Panc1 (cell line): ENCODE measurements at regions not wholly inside any gene's neighbourhood (a gene's known extent, or its start where the extent isn't known, plus 50 kb on each side); places are given as distances from the start of the nearest gene placed in this dataset.

Experiments
- ATAC-seq: fragments of 200-7000 bp; cut with Tn5 transposase; 2 replicates; pipeline ENCODE4 v1.9.1; 2020; ENCODE audit warnings: mild to moderate bottlenecking, moderate library complexity
- BruUV-seq: library from RNA; stranded (reverse); fragments of 400-500 nt; replicated peaks from 2 replicates; lab custom pipeline; 2021; lab: Mats Ljungman, UMichigan
- CTCF ChIA-PET: fragments of 300-600 bp; sonication (Branson Sonifier 250); formaldehyde crosslinking; loops from one replicate; lab custom pipeline; 2022; ENCODE audit warnings: antibody characterized with exemption; lab: Charles Lee
- POLR2A ChIA-PET: fragments of 300-600 bp; sonication (Branson Sonifier 250); formaldehyde crosslinking; loops from one replicate; lab custom pipeline; 2022; ENCODE audit warnings: antibody characterized with exemption; lab: Charles Lee
- DNase-seq: peaks from one replicate; pipeline ENCODE4 v3.0.0-alpha.2; 2010; ENCODE audit warnings: low read depth, low spot score
- H3K27ac ChIP-seq: 2 replicates; pipeline ENCODE4 v1.5.1; 2011; ENCODE audit warnings: mild to moderate bottlenecking, low read length, inconsistent platforms
- H3K27me3 ChIP-seq: fragments of 200-500 bp; sonication (Bioruptor generic); 2 replicates; pipeline ENCODE4 v1.6.0; 2014; ENCODE audit warnings: low read length, inconsistent platforms; ENCODE audit not compliant: control insufficient read depth, insufficient read depth
- H3K36me3 ChIP-seq: fragments of 200-500 bp; sonication (Bioruptor generic); 2 replicates; pipeline ENCODE4 v1.5.1; 2014; ENCODE audit warnings: inconsistent platforms, mild to moderate bottlenecking, low read length, moderate library complexity; ENCODE audit not compliant: control insufficient read depth, insufficient read depth
- H3K4me1 ChIP-seq: 2 replicates; pipeline ENCODE4 v1.5.1; 2011; ENCODE audit warnings: inconsistent platforms, mild to moderate bottlenecking, low read length, moderate library complexity; ENCODE audit not compliant: control insufficient read depth, insufficient read depth
- H3K4me3 ChIP-seq, 2 experiments: 2 replicates each; pipeline ENCODE4 v1.5.1; 2011 to 2012; ENCODE audit warnings: low read depth in 2 of 2, low read length in 2 of 2, mild to moderate bottlenecking in 2 of 2, inconsistent platforms in 1 of 2, moderate library complexity in 1 of 2
- H3K9me3 ChIP-seq: fragments of 200-500 bp; sonication (Bioruptor generic); 2 replicates; pipeline ENCODE4 v1.5.1; 2014; ENCODE audit warnings: low read depth, mild to moderate bottlenecking, inconsistent platforms, low read length, moderate library complexity; ENCODE audit not compliant: control insufficient read depth, insufficient read depth
- CTCF ChIP-seq: fragments of 450-650 bp; IDR thresholded peaks from 2 replicates; pipeline ENCODE4 v1.5.1; 2017; ENCODE audit warnings: mild to moderate bottlenecking
- POLR2AphosphoS5 ChIP-seq: IDR thresholded peaks from 2 replicates; pipeline ENCODE4 v1.6.1; 2012; ENCODE audit warnings: mild to moderate bottlenecking, low read depth, low read length, moderate library complexity
- SIN3A ChIP-seq: IDR thresholded peaks from 2 replicates; pipeline ENCODE4 v1.6.1; 2012; ENCODE audit warnings: low read depth, mild to moderate bottlenecking, low read length, moderate library complexity, borderline replicate concordance; ENCODE audit not compliant: insufficient read depth
- TCF7L2 ChIP-seq: IDR thresholded peaks from 2 replicates; pipeline ENCODE4 v1.6.1; 2011; ENCODE audit warnings: mild to moderate bottlenecking, low read depth, low read length, inconsistent platforms
- in situ Hi-C: cut with HindIII; loops from 2 replicates; pipeline ENCODE4 v1.10.0; 2016; ENCODE audit warnings: low sequenced_read_pairs, low pct_unique_long_range_greater_than_20kb
- intact Hi-C: fragments of 100-400 bp; cut with micrococcal nuclease; formaldehyde crosslinking; loops from one replicate; pipeline ENCODE4 v1.10.0; 2022; ENCODE audit not compliant: unreplicated experiment
- TF ChIP-seq, protein P1 (sequence below), 2 experiments: IDR thresholded peaks; 2 replicates each; pipeline ENCODE4 v1.6.1; 2011 to 2012; ENCODE audit warnings: low read depth in 2 of 2, control low read depth in 1 of 2, low read length in 1 of 2, mild to moderate bottlenecking in 1 of 2, moderate library complexity in 1 of 2; ENCODE audit not compliant: insufficient read depth in 1 of 2

DNA sequence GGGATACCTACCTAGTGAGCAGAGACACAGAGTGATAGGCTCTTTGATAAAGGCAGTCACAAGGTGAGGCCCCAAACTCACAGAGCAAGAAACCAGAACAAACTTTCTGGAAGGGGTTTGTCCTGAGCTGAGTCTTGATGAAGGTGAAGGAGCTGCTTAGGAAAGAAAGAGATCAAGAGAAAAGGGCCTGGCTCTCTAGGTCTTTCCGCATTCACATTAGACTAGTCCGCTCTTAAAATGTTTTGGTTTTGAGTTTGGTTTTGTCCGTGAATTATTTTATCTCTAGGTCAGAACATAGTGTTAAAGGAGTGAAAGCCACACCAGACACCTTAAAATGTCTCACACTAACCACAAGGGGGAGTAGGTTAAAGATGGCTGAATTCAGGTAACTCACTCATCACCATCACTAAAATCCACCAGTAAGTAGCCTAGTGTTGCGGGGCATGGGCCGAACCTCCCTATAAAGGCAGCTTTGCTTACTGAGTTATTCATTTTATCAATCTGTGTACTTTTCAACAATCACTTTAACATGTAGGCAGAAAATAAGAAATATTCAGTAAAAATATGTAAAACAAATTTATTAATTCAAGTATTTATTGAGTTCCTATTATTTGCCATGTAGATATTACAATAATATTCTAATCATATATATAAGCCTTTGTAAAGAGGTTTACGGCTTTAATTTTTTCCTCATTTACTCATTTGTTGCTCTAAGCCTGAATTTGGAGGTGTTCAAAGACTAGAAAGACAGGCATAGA is 121.5 kb upstream of the TSC22D2 start:
- CTCF ChIA-PET, result interaction anchor here (0.7 to 1.4 kb wide), 3 partner anchors 9 to 49 kb away, joined by 3 read pairs; no protein-coding TSS in a partner anchor
- H3K27me3 ChIP-seq, result no peaks in the 10 kb centered on the region
- H3K4me3 ChIP-seq, result no peak overlapping the region
- H3K36me3 ChIP-seq, result no peaks in the 10 kb centered on the region
- in situ Hi-C loops (no loop called here), intact Hi-C loops (loop anchor here (5.0 kb wide), 1 partner anchor 211 kb away; no protein-coding TSS in a partner anchor)
- ATAC-seq, result peak; percentile 97
- no TSS peak for BruUV-seq
- H3K27ac ChIP-seq, result peak overlapping the region; percentile 77
- H3K9me3 ChIP-seq, result peaks cover 10% of the 10 kb centered on the region; the same call in 1 of the 2 replicates
- POLR2A ChIA-PET, result no interaction called here
- no peak for DNase-seq
- H3K4me1 ChIP-seq, result peaks cover 2% of the 10 kb centered on the region; the same call in 1 of the 2 replicates
- TF ChIP-seq CTCF, result peak; percentile 79
- TF ChIP-seq TCF7L2, result no peak

DNA sequence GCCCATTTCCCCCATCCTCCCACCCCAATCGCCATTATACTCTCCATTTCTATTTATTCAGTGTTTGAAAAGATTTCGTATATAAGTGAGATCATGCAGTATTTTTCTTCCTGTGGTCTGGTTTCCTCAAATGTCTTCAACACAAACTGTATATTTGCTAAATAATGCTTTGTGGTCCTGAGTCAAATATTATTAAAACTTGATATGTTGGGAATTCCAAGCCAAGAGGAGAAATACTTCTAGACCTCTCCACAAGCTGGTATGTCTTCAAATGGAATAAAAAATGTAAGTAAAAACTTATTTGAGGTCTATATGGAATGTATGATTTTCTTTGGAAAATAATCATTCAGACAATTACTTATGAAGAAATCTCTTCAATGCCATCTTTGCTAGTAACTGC is 122.5 kb upstream of the TSC22D2 start:
- no peak for ATAC-seq
- intact Hi-C loops, result loop anchor here (5.0 kb wide), 1 partner anchor 212 kb away; no protein-coding TSS in a partner anchor
- CTCF ChIA-PET, result interaction anchor here (1.4 kb wide), 1 partner anchor 10 kb away, joined by 3 read pairs; no protein-coding TSS in a partner anchor

More for the DNA sequence above, 122.5 kb upstream of the TSC22D2 start:
- Histone ChIP-seq H3K27ac (peak overlapping the region; percentile 77; the same call in 1 of the 2 replicates), H3K27me3 (no peaks in the 10 kb centered on the region), H3K4me1 (peaks cover 2% of the 10 kb centered on the region; the same call in 1 of the 2 replicates), H3K9me3 (peaks cover 10% of the 10 kb centered on the region; the same call in 1 of the 2 replicates), H3K36me3 (no peaks in the 10 kb centered on the region), H3K4me3 (no peak overlapping the region)
- POLR2A ChIA-PET, result no interaction called here
- in situ Hi-C loops, result no loop called here
- BruUV-seq, result no TSS peak
- no peak for DNase-seq
- TF ChIP-seq, protein P1, sequence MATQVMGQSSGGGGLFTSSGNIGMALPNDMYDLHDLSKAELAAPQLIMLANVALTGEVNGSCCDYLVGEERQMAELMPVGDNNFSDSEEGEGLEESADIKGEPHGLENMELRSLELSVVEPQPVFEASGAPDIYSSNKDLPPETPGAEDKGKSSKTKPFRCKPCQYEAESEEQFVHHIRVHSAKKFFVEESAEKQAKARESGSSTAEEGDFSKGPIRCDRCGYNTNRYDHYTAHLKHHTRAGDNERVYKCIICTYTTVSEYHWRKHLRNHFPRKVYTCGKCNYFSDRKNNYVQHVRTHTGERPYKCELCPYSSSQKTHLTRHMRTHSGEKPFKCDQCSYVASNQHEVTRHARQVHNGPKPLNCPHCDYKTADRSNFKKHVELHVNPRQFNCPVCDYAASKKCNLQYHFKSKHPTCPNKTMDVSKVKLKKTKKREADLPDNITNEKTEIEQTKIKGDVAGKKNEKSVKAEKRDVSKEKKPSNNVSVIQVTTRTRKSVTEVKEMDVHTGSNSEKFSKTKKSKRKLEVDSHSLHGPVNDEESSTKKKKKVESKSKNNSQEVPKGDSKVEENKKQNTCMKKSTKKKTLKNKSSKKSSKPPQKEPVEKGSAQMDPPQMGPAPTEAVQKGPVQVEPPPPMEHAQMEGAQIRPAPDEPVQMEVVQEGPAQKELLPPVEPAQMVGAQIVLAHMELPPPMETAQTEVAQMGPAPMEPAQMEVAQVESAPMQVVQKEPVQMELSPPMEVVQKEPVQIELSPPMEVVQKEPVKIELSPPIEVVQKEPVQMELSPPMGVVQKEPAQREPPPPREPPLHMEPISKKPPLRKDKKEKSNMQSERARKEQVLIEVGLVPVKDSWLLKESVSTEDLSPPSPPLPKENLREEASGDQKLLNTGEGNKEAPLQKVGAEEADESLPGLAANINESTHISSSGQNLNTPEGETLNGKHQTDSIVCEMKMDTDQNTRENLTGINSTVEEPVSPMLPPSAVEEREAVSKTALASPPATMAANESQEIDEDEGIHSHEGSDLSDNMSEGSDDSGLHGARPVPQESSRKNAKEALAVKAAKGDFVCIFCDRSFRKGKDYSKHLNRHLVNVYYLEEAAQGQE (IDR thresholded peaks at IDR 0.05; ENCODE audit: insufficient read depth in 1 of 2, low read depth in 2 of 2, low read length in 1 of 2), result no peak
- no peak for TF ChIP-seq TCF7L2
- no peak for TF ChIP-seq CTCF
- TF ChIP-seq SIN3A, result no peak
- no peak for TF ChIP-seq POLR2AphosphoS5
